ENCODE measurements at regions not wholly inside any gene's neighbourhood (a gene's known extent, or its start where the extent isn't known, plus 50 kb on each side); places are given as distances from the start of the nearest gene placed in this dataset.
"Not testable (repeated sequence)": the region's sequence is repeated elsewhere in the genome, so short reads cannot be mapped to it uniquely, and the experiment has no call there.

- TF ChIP-seq POLR2A (IDR thresholded peaks at IDR 0.05; ENCODE audit: low read depth, low read length), result no peak
- no peak for DNase-seq (ENCODE audit: insufficient read length, low spot score)
- no peak for FAIRE-seq
Measured at GRCh38 chr12:131355361-131356245, 355.3 kb upstream of the SFSWAP start.

GRCh38 chr12:131356485-131357184 lies 354.3 kb upstream of the SFSWAP start:
- FAIRE-seq, result no peak
- TF ChIP-seq POLR2A (IDR thresholded peaks at IDR 0.05; ENCODE audit: low read depth, low read length), result no peak
- DNase-seq (ENCODE audit: insufficient read length, low spot score), result no peak

GRCh38 chr12:131357185-131357747 lies 353.6 kb upstream of the SFSWAP start:
- FAIRE-seq, result no peak
- no peak for TF ChIP-seq POLR2A (IDR thresholded peaks at IDR 0.05; ENCODE audit: low read depth, low read length)

GRCh38 chr12:131357920-131358319 lies 353.0 kb upstream of the SFSWAP start:
- FAIRE-seq, result no peak
- no peak for TF ChIP-seq POLR2A (IDR thresholded peaks at IDR 0.05; ENCODE audit: low read depth, low read length)
- no peak for DNase-seq (ENCODE audit: insufficient read length, low spot score)

More at GRCh38 chr12:131357185-131357747, 353.6 kb upstream of the SFSWAP start:
- DNase-seq (ENCODE audit: insufficient read length, low spot score), result no peak

GRCh38 chr12:131362291-131363211 lies 348.3 kb upstream of the SFSWAP start:
- DNase-seq (ENCODE audit: insufficient read length, low spot score) (no peak), FAIRE-seq (no peak)
- TF ChIP-seq POLR2A (IDR thresholded peaks at IDR 0.05; ENCODE audit: low read depth, low read length), result no peak

GRCh38 chr12:131363393-131363792 lies 347.5 kb upstream of the SFSWAP start:
- no peak for FAIRE-seq
- DNase-seq (ENCODE audit: insufficient read length, low spot score), result no peak
- no peak for TF ChIP-seq POLR2A (IDR thresholded peaks at IDR 0.05; ENCODE audit: low read depth, low read length)

- TF ChIP-seq POLR2A (IDR thresholded peaks at IDR 0.05; ENCODE audit: low read depth, low read length), result no peak
- FAIRE-seq, result no peak
- no peak for DNase-seq (ENCODE audit: insufficient read length, low spot score)
Measured at GRCh38 chr12:131363841-131364495, 346.9 kb upstream of the SFSWAP start.

GRCh38 chr12:131364903-131365820 lies 345.7 kb upstream of the SFSWAP start:
- no peak for TF ChIP-seq POLR2A (IDR thresholded peaks at IDR 0.05; ENCODE audit: low read depth, low read length)
- FAIRE-seq (no peak), DNase-seq (ENCODE audit: insufficient read length, low spot score) (no peak)

GRCh38 chr12:131365821-131366260 lies 345.0 kb upstream of the SFSWAP start:
- no peak for TF ChIP-seq POLR2A (IDR thresholded peaks at IDR 0.05; ENCODE audit: low read depth, low read length)
- FAIRE-seq, result no peak

GRCh38 chr12:131366261-131366871 lies 344.5 kb upstream of the SFSWAP start:
- TF ChIP-seq POLR2A (IDR thresholded peaks at IDR 0.05; ENCODE audit: low read depth, low read length), result no peak
- DNase-seq (ENCODE audit: insufficient read length, low spot score), result no peak
- no peak for FAIRE-seq

More at GRCh38 chr12:131365821-131366260, 345.0 kb upstream of the SFSWAP start:
- no peak for DNase-seq (ENCODE audit: insufficient read length, low spot score)

- FAIRE-seq; DNase-seq (ENCODE audit: insufficient read length, low spot score): not testable (repeated sequence)
Measured at GRCh38 chr12:131367067-131367982, 343.6 kb upstream of the SFSWAP start.

All from H54 (cell line).